Right lobe of liver (tissue), 6 donors: ENCODE measurements at regions not wholly inside any gene's neighbourhood (a gene's known extent, or its start where the extent isn't known, plus 50 kb on each side); places are given as distances from the start of the nearest gene placed in this dataset.

Experiments
- ATAC-seq, 4 donors: fragments of 200-7000 bp; cut with Tn5 transposase; one replicate each; pipeline ENCODE4 v1.9.1; 2020; ENCODE audit warnings: mild to moderate bottlenecking in 4 of 4, moderate library complexity in 4 of 4
- DNase-seq, 3 donors: peaks; one replicate each; pipeline ENCODE4 v3.0.0-alpha.2; 2020
- H3K27ac ChIP-seq, 3 donors: fragments of 200-600 bp; one replicate each; pipeline ENCODE4 v1.8.0; 2022
- H3K27me3 ChIP-seq, 2 donors: fragments of 200-600 bp; one replicate each; pipeline ENCODE4 v1.8.0; 2022
- H3K36me3 ChIP-seq, 4 donors: fragments of 200-600 bp; sonication (generic) in 1 of 4; one replicate each; pipeline versions ENCODE4 v1.5.1 to v1.8.0; 2017 to 2022; ENCODE audit warnings: control low read depth in 1 of 4
- H3K4me1 ChIP-seq, 4 donors: fragments of 200-600 bp; sonication (generic) in 1 of 4; one replicate each; pipeline versions ENCODE4 v1.5.1 to v1.8.0; 2017 to 2022; ENCODE audit warnings: control low read depth in 1 of 4
- H3K4me3 ChIP-seq, 3 donors: fragments of 200-600 bp; one replicate each; pipeline ENCODE4 v1.8.0; 2022
- H3K9me3 ChIP-seq, 4 donors: fragments of 200-600 bp; sonication (generic) in 1 of 4; one replicate each; pipeline versions ENCODE4 v1.5.1 to v1.8.0; 2017 to 2022; ENCODE audit warnings: control low read depth in 1 of 4
- CTCF ChIP-seq, 4 donors: fragments of 200-600 bp in 3 of 4; fragments of 450-650 bp in 1 of 4; IDR thresholded peaks; one replicate each; pipeline versions ENCODE4 v1.5.1 to v1.8.0; 2016 to 2022; ENCODE audit warnings: antibody characterized with exemption in 4 of 4, mild to moderate bottlenecking in 2 of 4
- POLR2A ChIP-seq: fragments of 450-650 bp; IDR thresholded peaks from one replicate; pipeline ENCODE4 v1.6.1; 2017; ENCODE audit warnings: antibody characterized with exemption, mild to moderate bottlenecking
- WGBS: methylation state at CpG from one replicate; pipeline ENCODE4 v1.1.6; 2018; ENCODE audit warnings: low coverage, low lambda C conversion rate; ENCODE audit not compliant: insufficient coverage; ENCODE audit errors: missing lambda C conversion rate; 5-methylcytosine and 5-hydroxymethylcytosine counted together
- intact Hi-C, 2 donors: fragments of 100-400 bp; cut with DNase I; formaldehyde crosslinking; loops; one replicate each; pipeline versions ENCODE4 v1.11.2 to v1.14.1; 2022
- donor health status: DM: no; HTN: yes; CAD: no.
- donor health status: DM: no; HTN: no; CAD: no.
- donor health status: DM: no; HTN: no; CAD: no.
- donor health status: DM: no; HTN: yes; CAD: no.
- donor health status: DM: no; HTN: yes; CAD: no.

GRCh38 chr4:79756140-79756895, 316.7 kb downstream of the ANTXR2 start:
- intact Hi-C loops, result no loop called here

DNA sequence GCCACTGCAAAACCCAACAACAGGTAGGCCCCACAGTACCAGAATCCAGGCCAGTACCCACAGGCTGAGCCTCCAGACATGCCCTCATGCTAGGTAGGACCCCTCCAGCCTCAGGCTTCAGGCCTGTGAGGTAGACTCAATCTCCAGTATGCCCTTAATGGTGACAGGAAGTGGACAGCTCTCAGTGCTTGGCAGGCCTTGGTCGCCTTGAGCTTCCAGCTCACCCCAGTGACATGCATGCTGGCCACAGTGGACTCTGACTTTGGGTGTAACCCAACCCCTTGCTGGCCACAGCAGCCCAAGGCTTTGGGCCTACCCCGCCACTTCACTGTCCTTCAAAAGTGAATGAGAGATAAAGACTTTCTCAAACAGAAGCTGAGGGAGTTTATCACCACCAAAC, 324.2 kb downstream of the ANTXR2 start:
- Histone ChIP-seq H3K4me3 (no peak overlapping the region), H3K9me3 (no peaks in the 10 kb centered on the region), H3K36me3 (no peaks in the 10 kb centered on the region), H3K27me3 (no peaks in the 10 kb centered on the region), H3K4me1 (no peaks in the 10 kb centered on the region), H3K27ac (no peak overlapping the region)
- intact Hi-C loops, result no loop called here
- peak in 1 of 3 donors; percentile 39 for DNase-seq
- WGBS, result 80% methylated on average over 1 of the region's 2 CpGs
- ATAC-seq, result no peak
- TF ChIP-seq POLR2A (no peak), CTCF (IDR thresholded peaks at IDR 0.05) (no peak)

More at GRCh38 chr4:79756140-79756895, 316.7 kb downstream of the ANTXR2 start:
- H3K4me1 ChIP-seq, result no peaks in the 10 kb centered on the region
- DNase-seq (no peak), ATAC-seq (no peak)
- no peaks in the 10 kb centered on the region for H3K27me3 ChIP-seq
- TF ChIP-seq CTCF (IDR thresholded peaks at IDR 0.05) (no peak), POLR2A (no peak)
- H3K9me3 ChIP-seq, result no peaks in the 10 kb centered on the region
- no peaks in the 10 kb centered on the region for H3K36me3 ChIP-seq
- H3K4me3 ChIP-seq, result no peak overlapping the region
- WGBS, result 25% methylated on average over 2 of the region's 2 CpGs
- no peak overlapping the region for H3K27ac ChIP-seq

- no peaks in the 10 kb centered on the region for H3K27me3 ChIP-seq
- ATAC-seq (no peak), DNase-seq (no peak)
- no peaks in the 10 kb centered on the region for H3K4me1 ChIP-seq
- no peak overlapping the region for H3K27ac ChIP-seq
- intact Hi-C loops, result no loop called here
- TF ChIP-seq CTCF (IDR thresholded peaks at IDR 0.05) (no peak), POLR2A (no peak)
- H3K4me3 ChIP-seq, result no peak overlapping the region
- no peaks in the 10 kb centered on the region for H3K36me3 ChIP-seq
- H3K9me3 ChIP-seq, result no peaks in the 10 kb centered on the region
These were observed 325.8 kb downstream of the ANTXR2 start for GRCh38 chr4:79747252-79747651.

GRCh38 chr4:79743014-79743413, 330.0 kb downstream of the ANTXR2 start:
- TF ChIP-seq POLR2A (no peak), CTCF (IDR thresholded peaks at IDR 0.05) (no peak)
- 82% methylated on average over 7 of the region's 8 CpGs for WGBS
- Histone ChIP-seq H3K4me3 (no peak overlapping the region), H3K9me3 (no peaks in the 10 kb centered on the region), H3K27me3 (no peaks in the 10 kb centered on the region), H3K27ac (no peak overlapping the region), H3K4me1 (no peaks in the 10 kb centered on the region), H3K36me3 (no peaks in the 10 kb centered on the region)
- ATAC-seq (no peak), DNase-seq (no peak)
- intact Hi-C loops, result no loop called here
